Adipocyte (in vitro differentiated cells): ENCODE measurements at regions not wholly inside any gene's neighbourhood (a gene's known extent, or its start where the extent isn't known, plus 50 kb on each side); places are given as distances from the start of the nearest gene placed in this dataset.

Experiments
- DNase-seq: peaks from one replicate; pipeline ENCODE4 v3.0.0-alpha.2; 2015; ENCODE audit warnings: low read depth
- H3K27me3 ChIP-seq: replicated peaks from 2 replicates; pipeline ENCODE4 v1.7.0; 2013; ENCODE audit warnings: mild to moderate bottlenecking, low read length, moderate library complexity; ENCODE audit not compliant: control insufficient read depth, insufficient read depth
- H3K36me3 ChIP-seq: 2 replicates; pipeline ENCODE4 v1.7.0; 2013; ENCODE audit warnings: low read length, mild to moderate bottlenecking, moderate library complexity; ENCODE audit not compliant: control insufficient read depth, insufficient read depth, severe bottlenecking
- H3K4me1 ChIP-seq: 2 replicates; pipeline ENCODE4 v1.7.0; 2013; ENCODE audit warnings: mild to moderate bottlenecking, low read length, moderate library complexity; ENCODE audit not compliant: control insufficient read depth, insufficient read depth
- H3K4me3 ChIP-seq: 2 replicates; pipeline ENCODE4 v1.7.0; 2013; ENCODE audit warnings: mild to moderate bottlenecking, low read length, moderate library complexity
- H3K9ac ChIP-seq: 2 replicates; pipeline ENCODE4 v1.7.0; 2013; ENCODE audit warnings: mild to moderate bottlenecking, low read length, moderate library complexity
- H3K9me3 ChIP-seq: 2 replicates; pipeline ENCODE4 v1.7.0; 2013; ENCODE audit warnings: mild to moderate bottlenecking, low read length, moderate library complexity; ENCODE audit not compliant: control insufficient read depth

GRCh38 chr11:97225794-97226193 is 836.0 kb downstream of the JRKL start:
- no peak overlapping the region for H3K9ac ChIP-seq
- H3K4me1 ChIP-seq, result no peaks in the 10 kb centered on the region
- no peaks in the 10 kb centered on the region for H3K36me3 ChIP-seq
- H3K4me3 ChIP-seq, result no peak overlapping the region
- no peak for DNase-seq
- H3K9me3 ChIP-seq, result no peaks in the 10 kb centered on the region
- no peaks in the 10 kb centered on the region for H3K27me3 ChIP-seq

GRCh38 chr11:97229936-97230335 is 840.1 kb downstream of the JRKL start:
- no peaks in the 10 kb centered on the region for H3K9me3 ChIP-seq
- no peaks in the 10 kb centered on the region for H3K4me1 ChIP-seq
- no peak overlapping the region for H3K4me3 ChIP-seq
- H3K9ac ChIP-seq, result no peak overlapping the region
- H3K27me3 ChIP-seq, result no peaks in the 10 kb centered on the region
- no peak for DNase-seq
- H3K36me3 ChIP-seq, result no peaks in the 10 kb centered on the region

GRCh38 chr11:97231231-97231630 is 841.4 kb downstream of the JRKL start:
- DNase-seq, result no peak
- H3K9me3 ChIP-seq, result no peaks in the 10 kb centered on the region
- H3K4me1 ChIP-seq, result no peaks in the 10 kb centered on the region
- H3K36me3 ChIP-seq, result no peaks in the 10 kb centered on the region
- no peak overlapping the region for H3K4me3 ChIP-seq
- H3K9ac ChIP-seq, result no peak overlapping the region
- no peaks in the 10 kb centered on the region for H3K27me3 ChIP-seq

GRCh38 chr11:97234016-97234415 is 844.2 kb downstream of the JRKL start:
- Histone ChIP-seq H3K27me3 (no peaks in the 10 kb centered on the region), H3K36me3 (no peaks in the 10 kb centered on the region), H3K9me3 (no peaks in the 10 kb centered on the region), H3K4me3 (no peak overlapping the region), H3K4me1 (no peaks in the 10 kb centered on the region), H3K9ac (no peak overlapping the region)
- no peak for DNase-seq

GRCh38 chr11:97237151-97237550 is 847.3 kb downstream of the JRKL start:
- H3K27me3 ChIP-seq, result no peaks in the 10 kb centered on the region
- no peak overlapping the region for H3K4me3 ChIP-seq
- H3K9ac ChIP-seq, result no peak overlapping the region
- no peaks in the 10 kb centered on the region for H3K4me1 ChIP-seq
- H3K9me3 ChIP-seq, result no peaks in the 10 kb centered on the region
- DNase-seq, result no peak
- H3K36me3 ChIP-seq, result no peaks in the 10 kb centered on the region

- Histone ChIP-seq H3K9ac (no peak overlapping the region), H3K9me3 (peaks cover 5% of the 10 kb centered on the region), H3K4me1 (no peaks in the 10 kb centered on the region), H3K27me3 (no peaks in the 10 kb centered on the region), H3K36me3 (no peaks in the 10 kb centered on the region), H3K4me3 (no peak overlapping the region)
- no peak for DNase-seq
These were observed 857.8 kb downstream of the JRKL start for GRCh38 chr11:97247601-97248000.

GRCh38 chr11:97254790-97255189 is 865.0 kb downstream of the JRKL start:
- no peaks in the 10 kb centered on the region for H3K27me3 ChIP-seq
- no peaks in the 10 kb centered on the region for H3K4me1 ChIP-seq
- no peaks in the 10 kb centered on the region for H3K9me3 ChIP-seq
- no peak overlapping the region for H3K9ac ChIP-seq
- H3K36me3 ChIP-seq, result no peaks in the 10 kb centered on the region
- H3K4me3 ChIP-seq, result no peak overlapping the region
- DNase-seq, result no peak

- no peaks in the 10 kb centered on the region for H3K27me3 ChIP-seq
- no peak overlapping the region for H3K4me3 ChIP-seq
- H3K4me1 ChIP-seq, result no peaks in the 10 kb centered on the region
- no peak for DNase-seq
- H3K9ac ChIP-seq, result no peak overlapping the region
- H3K9me3 ChIP-seq, result no peaks in the 10 kb centered on the region
- H3K36me3 ChIP-seq, result no peaks in the 10 kb centered on the region
These were observed 869.6 kb downstream of the JRKL start for GRCh38 chr11:97259434-97259833.

GRCh38 chr11:97259884-97260283 is 870.1 kb downstream of the JRKL start:
- Histone ChIP-seq H3K4me3 (no peak overlapping the region), H3K36me3 (no peaks in the 10 kb centered on the region), H3K9me3 (no peaks in the 10 kb centered on the region), H3K9ac (no peak overlapping the region), H3K27me3 (no peaks in the 10 kb centered on the region), H3K4me1 (no peaks in the 10 kb centered on the region)
- DNase-seq, result no peak

- no peaks in the 10 kb centered on the region for H3K27me3 ChIP-seq
- no peak overlapping the region for H3K9ac ChIP-seq
- H3K4me1 ChIP-seq, result no peaks in the 10 kb centered on the region
- H3K4me3 ChIP-seq, result no peak overlapping the region
- H3K9me3 ChIP-seq, result no peaks in the 10 kb centered on the region
- DNase-seq, result no peak
- no peaks in the 10 kb centered on the region for H3K36me3 ChIP-seq
These were observed 873.5 kb downstream of the JRKL start for GRCh38 chr11:97263183-97263858.

GRCh38 chr11:97269527-97269926 is 879.7 kb downstream of the JRKL start:
- Histone ChIP-seq H3K36me3 (no peaks in the 10 kb centered on the region), H3K27me3 (no peaks in the 10 kb centered on the region), H3K9me3 (peaks cover 2% of the 10 kb centered on the region), H3K9ac (no peak overlapping the region), H3K4me1 (no peaks in the 10 kb centered on the region), H3K4me3 (no peak overlapping the region)
- peak; percentile 0 for DNase-seq

- DNase-seq, result no peak
- Histone ChIP-seq H3K9ac (no peak overlapping the region), H3K4me1 (no peaks in the 10 kb centered on the region), H3K27me3 (no peaks in the 10 kb centered on the region), H3K4me3 (no peak overlapping the region), H3K36me3 (no peaks in the 10 kb centered on the region), H3K9me3 (peaks cover 11% of the 10 kb centered on the region)
These were observed 889.5 kb downstream of the JRKL start for GRCh38 chr11:97279341-97279740.
